SK-N-SH treated with all-trans-retinoic acid at 6 μM for 48 hours (cell line): ENCODE measurements at regions not wholly inside any gene's neighbourhood (a gene's known extent, or its start where the extent isn't known, plus 50 kb on each side); places are given as distances from the start of the nearest gene placed in this dataset.

Source experiments
- ATAC-seq: fragments of 200-7000 bp; cut with Tn5 transposase; 3 replicates; pipeline ENCODE4 v1.9.1; 2020; ENCODE audit warnings: mild to moderate bottlenecking, moderate library complexity
- ARNTL ChIP-seq: fragments of 450-650 bp; formaldehyde crosslinking; IDR thresholded peaks from 2 replicates; pipeline ENCODE4 v1.5.0; 2020; ENCODE audit warnings: low read depth, mild to moderate bottlenecking, moderate library complexity, borderline replicate concordance
- BACH2 ChIP-seq: fragments of 250-450 bp; sonication (Bioruptor Pico); IDR thresholded peaks from 2 replicates; pipeline ENCODE4 v1.9.0; 2021; ENCODE audit warnings: mild to moderate bottlenecking, borderline replicate concordance
- CSRNP3 ChIP-seq: fragments of 250-450 bp; sonication (Bioruptor Pico); IDR thresholded peaks from 2 replicates; pipeline ENCODE4 v1.5.1; 2021; ENCODE audit warnings: mild to moderate bottlenecking, moderate library complexity
- GLIS3 ChIP-seq: fragments of 250-450 bp; sonication (Bioruptor Pico); IDR thresholded peaks from 2 replicates; pipeline ENCODE4 v1.5.0; 2020; ENCODE audit warnings: mild to moderate bottlenecking, moderate library complexity
- ISL1 ChIP-seq: fragments of 250-450 bp; sonication (Bioruptor Pico); IDR thresholded peaks from 2 replicates; pipeline ENCODE4 v2.1.2; 2022; ENCODE audit warnings: mild to moderate bottlenecking, moderate library complexity
- OSR1 ChIP-seq: fragments of 250-450 bp; sonication (Bioruptor Pico); IDR thresholded peaks from 2 replicates; pipeline ENCODE4 v1.8.0; 2022; ENCODE audit warnings: moderate library complexity, mild to moderate bottlenecking, inconsistent platforms
- PATZ1 ChIP-seq: fragments of 250-450 bp; sonication (Bioruptor Pico); IDR thresholded peaks from 2 replicates; pipeline ENCODE4 v1.8.0; 2020; ENCODE audit warnings: mild to moderate bottlenecking, moderate library complexity, borderline replicate concordance
- POU6F1 ChIP-seq: fragments of 250-450 bp; sonication (Bioruptor Pico); IDR thresholded peaks from 2 replicates; pipeline ENCODE4 v1.8.0; 2021; ENCODE audit warnings: low read depth, mild to moderate bottlenecking, moderate library complexity, borderline replicate concordance
- PPARA ChIP-seq: fragments of 250-450 bp; sonication (Bioruptor Pico); IDR thresholded peaks from 2 replicates; pipeline ENCODE4 v1.5.0; 2020; ENCODE audit warnings: mild to moderate bottlenecking, borderline replicate concordance
- RARB ChIP-seq: fragments of 250-450 bp; sonication (Bioruptor Pico); IDR thresholded peaks from 2 replicates; pipeline ENCODE4 v1.8.0; 2021; ENCODE audit warnings: mild to moderate bottlenecking, moderate library complexity
- TCF4 ChIP-seq: fragments of 250-450 bp; sonication (Bioruptor Pico); IDR thresholded peaks from 2 replicates; pipeline ENCODE4 v1.8.0; 2021; ENCODE audit warnings: mild to moderate bottlenecking, moderate library complexity, borderline replicate concordance
- TOX ChIP-seq: fragments of 250-450 bp; sonication (Bioruptor Pico); IDR thresholded peaks from 2 replicates; pipeline ENCODE4 v1.8.0; 2021; ENCODE audit warnings: mild to moderate bottlenecking, moderate library complexity, borderline replicate concordance
- TSHZ2 ChIP-seq: fragments of 250-450 bp; sonication (Bioruptor Pico); IDR thresholded peaks from 2 replicates; pipeline ENCODE4 v1.5.0; 2020; ENCODE audit warnings: mild to moderate bottlenecking, moderate library complexity
- ZFP3 ChIP-seq: fragments of 250-450 bp; sonication (Bioruptor Pico); IDR thresholded peaks from 2 replicates; pipeline ENCODE4 v1.5.0; 2020; ENCODE audit warnings: mild to moderate bottlenecking, moderate library complexity
- ZFP30 ChIP-seq: fragments of 450-650 bp; formaldehyde crosslinking; IDR thresholded peaks from 2 replicates; pipeline ENCODE4 v1.5.0; 2022; ENCODE audit warnings: mild to moderate bottlenecking, moderate library complexity
- ZNF565 ChIP-seq: fragments of 450-650 bp; formaldehyde crosslinking; conservative IDR thresholded peaks from 2 replicates; pipeline ENCODE4 v1.5.0; 2020; ENCODE audit warnings: low read depth, mild to moderate bottlenecking, moderate library complexity
- ZNF70 ChIP-seq: fragments of 450-650 bp; formaldehyde crosslinking; IDR thresholded peaks from 2 replicates; pipeline ENCODE4 v1.5.0; 2020; ENCODE audit warnings: mild to moderate bottlenecking, moderate library complexity
- ZNF8 ChIP-seq: fragments of 450-650 bp; formaldehyde crosslinking; IDR thresholded peaks from 2 replicates; pipeline ENCODE4 v1.5.0; 2020; ENCODE audit warnings: mild to moderate bottlenecking, moderate library complexity
- TF ChIP-seq, protein P1 (sequence below): fragments of 250-450 bp; sonication (Bioruptor Pico); IDR thresholded peaks from 2 replicates; pipeline ENCODE4 v1.5.1; 2020; ENCODE audit warnings: low read depth, mild to moderate bottlenecking, moderate library complexity

DNA sequence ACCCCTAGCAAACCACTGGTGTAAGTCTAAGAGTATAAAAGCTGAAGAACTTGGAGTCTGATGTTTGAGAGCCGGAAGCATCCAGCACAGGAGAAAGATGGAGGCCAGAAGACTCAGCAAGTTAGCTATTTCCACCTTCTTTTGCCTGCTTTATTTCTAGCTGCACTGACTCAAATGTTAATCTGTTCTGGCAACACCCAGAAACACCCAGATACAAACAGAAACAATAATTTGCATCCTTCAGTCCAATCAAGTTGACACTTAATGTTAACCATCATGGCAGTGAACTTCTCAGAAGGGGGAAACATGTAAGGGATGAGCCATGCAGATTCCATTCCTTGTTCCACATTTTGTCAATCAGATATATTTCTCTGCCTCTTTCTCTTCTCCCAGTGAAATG, 101.8 kb upstream of the FERD3L start:
- ATAC-seq = no peak
- no peak for TF ChIP-seq TCF4 (CRISPR knock-in tag)
- TF ChIP-seq, protein P1, sequence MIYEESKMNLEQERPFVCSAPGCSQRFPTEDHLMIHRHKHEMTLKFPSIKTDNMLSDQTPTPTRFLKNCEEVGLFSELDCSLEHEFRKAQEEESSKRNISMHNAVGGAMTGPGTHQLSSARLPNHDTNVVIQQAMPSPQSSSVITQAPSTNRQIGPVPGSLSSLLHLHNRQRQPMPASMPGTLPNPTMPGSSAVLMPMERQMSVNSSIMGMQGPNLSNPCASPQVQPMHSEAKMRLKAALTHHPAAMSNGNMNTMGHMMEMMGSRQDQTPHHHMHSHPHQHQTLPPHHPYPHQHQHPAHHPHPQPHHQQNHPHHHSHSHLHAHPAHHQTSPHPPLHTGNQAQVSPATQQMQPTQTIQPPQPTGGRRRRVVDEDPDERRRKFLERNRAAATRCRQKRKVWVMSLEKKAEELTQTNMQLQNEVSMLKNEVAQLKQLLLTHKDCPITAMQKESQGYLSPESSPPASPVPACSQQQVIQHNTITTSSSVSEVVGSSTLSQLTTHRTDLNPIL (CRISPR knock-in tag) = no peak
- TF ChIP-seq OSR1 (CRISPR knock-in tag) = no peak
- TF ChIP-seq ZNF565 = no peak
- no peak for TF ChIP-seq POU6F1 (CRISPR knock-in tag)
- TF ChIP-seq ZNF8 (CRISPR knock-in tag) = no peak
- no peak for TF ChIP-seq BACH2 (CRISPR knock-in tag)
- TF ChIP-seq PATZ1 = no peak
- TF ChIP-seq ISL1 (CRISPR knock-in tag) = no peak
- TF ChIP-seq ZNF70 (CRISPR knock-in tag) = no peak
- TF ChIP-seq ZFP30 (CRISPR knock-in tag) = no peak
- no peak for TF ChIP-seq ARNTL (CRISPR knock-in tag)
- TF ChIP-seq RARB (CRISPR knock-in tag) = no peak
- TF ChIP-seq TOX = no peak

DNA sequence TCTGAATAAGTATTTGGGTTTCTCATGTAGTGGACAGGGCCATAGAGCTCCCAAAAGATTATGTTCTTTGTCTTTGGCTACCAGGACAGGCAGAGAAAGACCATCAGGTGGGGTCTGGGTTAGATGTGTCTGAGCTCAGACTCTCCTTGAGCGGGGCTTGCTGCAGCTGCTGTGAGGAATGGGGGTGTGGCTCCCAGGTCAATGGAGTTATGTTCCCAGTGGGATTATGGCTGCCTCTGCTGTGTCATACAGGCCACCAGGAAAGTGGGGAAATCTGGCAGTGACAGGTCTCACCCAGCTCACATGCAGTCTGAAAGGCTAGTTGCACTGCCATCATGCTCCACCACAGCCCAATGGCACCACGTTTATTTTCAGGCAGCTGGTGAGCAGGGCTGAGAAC, 97.0 kb upstream of the FERD3L start:
- ATAC-seq = no peak
- TF ChIP-seq ARNTL (CRISPR knock-in tag) (no peak), PPARA (CRISPR knock-in tag) (no peak), CSRNP3 (no peak), GLIS3 (CRISPR knock-in tag) (no peak), ZFP30 (CRISPR knock-in tag) (no peak), OSR1 (CRISPR knock-in tag) (no peak), ZNF8 (CRISPR knock-in tag) (no peak), RARB (CRISPR knock-in tag) (no peak)
- TF ChIP-seq, all 23 proteins: peak for 0

- TF ChIP-seq TSHZ2 = no peak
- no peak for TF ChIP-seq PPARA (CRISPR knock-in tag)
- no peak for TF ChIP-seq ZNF8 (CRISPR knock-in tag)
- no peak for ATAC-seq
These were observed 94.7 kb upstream of the FERD3L start for GRCh38 chr7:19239951-19240350.

- ATAC-seq = no peak
- TF ChIP-seq PATZ1 (no peak), ZNF8 (CRISPR knock-in tag) (no peak), BACH2 (CRISPR knock-in tag) (no peak), ARNTL (CRISPR knock-in tag) (no peak), ZFP3 (no peak), POU6F1 (CRISPR knock-in tag) (no peak), TSHZ2 (no peak), RARB (CRISPR knock-in tag) (no peak), ISL1 (CRISPR knock-in tag) (no peak), GLIS3 (CRISPR knock-in tag) (no peak)
These were observed 90.5 kb upstream of the FERD3L start for GRCh38 chr7:19235680-19236079.
